ENCODE measurements at regions not wholly inside any gene's neighbourhood (a gene's known extent, or its start where the extent isn't known, plus 50 kb on each side); places are given as distances from the start of the nearest gene placed in this dataset.
"Not testable (repeated sequence)": the region's sequence is repeated elsewhere in the genome, so short reads cannot be mapped to it uniquely, and the experiment has no call there.

GRCh38 chr2:131824986-131825385, 297.3 kb downstream of the CCDC74A start:
- not testable (repeated sequence) for TF ChIP-seq CTCF, POLR2A (IDR thresholded peaks at IDR 0.05)

Data from testis (tissue), 2 donors.